Lung (tissue), 11 donors: ENCODE measurements at regions not wholly inside any gene's neighbourhood (a gene's known extent, or its start where the extent isn't known, plus 50 kb on each side); places are given as distances from the start of the nearest gene placed in this dataset.
"Not testable (repeated sequence)": the region's sequence is repeated elsewhere in the genome, so short reads cannot be mapped to it uniquely, and the experiment has no call there.

Experiments
- ATAC-seq: fragments of 200-7000 bp; cut with Tn5 transposase; one replicate; pipeline ENCODE4 v1.9.1; 2020; ENCODE audit warnings: moderate number of reproducible peaks; ENCODE audit not compliant: insufficient read depth, low FRiP score
- DNase-seq, 3 donors: peaks; one replicate each; pipeline ENCODE4 v3.0.0-alpha.2; 2013 to 2017
- H3K27ac ChIP-seq, 2 donors: one replicate each; pipeline ENCODE4 v1.5.1; 2013; ENCODE audit warnings: mild to moderate bottlenecking in 2 of 2, moderate library complexity in 2 of 2, control low read depth in 1 of 2, inconsistent platforms in 1 of 2, low read depth in 1 of 2, low read length in 1 of 2
- H3K27me3 ChIP-seq, 3 donors: one replicate each; pipeline ENCODE4 v1.5.1; 2013; ENCODE audit warnings: low read length in 2 of 3; ENCODE audit not compliant: control insufficient read depth in 3 of 3, insufficient read depth in 3 of 3
- H3K36me3 ChIP-seq, 4 donors: one replicate each; pipeline ENCODE4 v1.5.1; 2013; ENCODE audit warnings: low read length in 4 of 4, mild to moderate bottlenecking in 1 of 4, moderate library complexity in 1 of 4; ENCODE audit not compliant: control insufficient read depth in 4 of 4, insufficient read depth in 4 of 4
- H3K4me1 ChIP-seq, 5 donors: one replicate each; pipeline ENCODE4 v1.5.1; 2013; ENCODE audit warnings: low read length in 5 of 5, mild to moderate bottlenecking in 2 of 5, moderate library complexity in 1 of 5; ENCODE audit not compliant: control insufficient read depth in 5 of 5, insufficient read depth in 5 of 5
- H3K4me3 ChIP-seq: one replicate; pipeline ENCODE4 v1.5.1; 2013; ENCODE audit warnings: mild to moderate bottlenecking, control low read depth, moderate library complexity
- H3K9ac ChIP-seq, 2 donors: one replicate each; pipeline ENCODE4 v1.5.1; 2013; ENCODE audit warnings: low read length in 2 of 2, control low read depth in 1 of 2; ENCODE audit not compliant: insufficient read depth in 1 of 2
- H3K9me3 ChIP-seq, 4 donors: one replicate each; pipeline ENCODE4 v1.5.1; 2013; ENCODE audit warnings: low read length in 3 of 4, mild to moderate bottlenecking in 1 of 4, moderate library complexity in 1 of 4; ENCODE audit not compliant: control insufficient read depth in 4 of 4, insufficient read depth in 3 of 4
- CTCF ChIP-seq: IDR thresholded peaks from 2 replicates; pipeline ENCODE4 v1.5.1; 2012; ENCODE audit warnings: mild to moderate bottlenecking; ENCODE audit errors: control extremely low read depth, extremely low read depth
- WGBS, 2 donors: extraction: QIAGEN DNeasy Blood & Tissue Kit; methylation state at CpG; one replicate each; pipeline ENCODE4 v1.1.7; 2013; 5-methylcytosine and 5-hydroxymethylcytosine counted together
- donor health status: control.
- donor health status: control.
- donor health status: Bipolar disorder and iron deficiency.
- donor health status: healthy.
- donor health status: DM: yes; HTN: yes; CAD: no.

DNA sequence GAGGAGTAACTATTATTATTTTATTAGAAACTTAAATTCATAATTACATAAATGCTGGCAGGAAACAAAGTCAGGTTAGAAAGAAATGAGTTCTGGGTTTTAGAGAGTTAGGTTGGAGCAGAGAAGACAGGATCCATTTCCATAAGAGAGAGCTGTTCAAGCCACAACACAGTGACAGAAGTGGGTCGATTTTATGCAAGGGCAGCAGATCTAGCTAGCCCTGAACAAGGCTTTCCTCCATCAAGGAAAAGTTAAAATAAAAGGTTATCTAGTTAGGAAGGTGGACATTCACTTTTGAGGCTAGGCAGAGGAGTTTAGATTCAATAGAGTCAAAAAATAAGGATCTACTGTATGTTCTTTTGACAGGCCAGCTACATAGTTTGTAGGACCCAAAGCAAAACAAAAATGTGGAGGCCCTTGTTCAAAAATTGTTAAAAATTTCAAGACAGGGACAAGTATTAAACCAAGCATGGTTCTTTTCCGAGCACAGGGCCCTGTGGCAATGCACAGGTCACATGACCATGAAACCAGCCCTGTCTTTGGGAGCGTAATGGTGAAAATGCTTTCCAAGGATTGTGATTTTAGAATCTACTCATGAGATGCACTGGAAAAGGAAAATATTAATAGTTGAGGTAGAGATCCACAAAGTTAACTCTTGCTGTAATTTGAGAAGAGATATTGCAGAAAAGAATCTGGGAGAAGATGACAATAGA is 91.2 kb upstream of the CREB1 start:
- 88 to 94% methylated on average over 3 of the region's 3 CpGs for WGBS, 2 donors
- no peaks in the 10 kb centered on the region for H3K9me3 ChIP-seq
- H3K9ac ChIP-seq: no peak overlapping the region
- DNase-seq (no peak), ATAC-seq (no peak)
- H3K4me1 ChIP-seq: no peaks in the 10 kb centered on the region
- TF ChIP-seq CTCF: no peak
- H3K27me3 ChIP-seq: no peaks in the 10 kb centered on the region
- H3K4me3 ChIP-seq: no peak overlapping the region
- H3K27ac ChIP-seq: no peak overlapping the region
- H3K36me3 ChIP-seq: no peaks in the 10 kb centered on the region

DNA sequence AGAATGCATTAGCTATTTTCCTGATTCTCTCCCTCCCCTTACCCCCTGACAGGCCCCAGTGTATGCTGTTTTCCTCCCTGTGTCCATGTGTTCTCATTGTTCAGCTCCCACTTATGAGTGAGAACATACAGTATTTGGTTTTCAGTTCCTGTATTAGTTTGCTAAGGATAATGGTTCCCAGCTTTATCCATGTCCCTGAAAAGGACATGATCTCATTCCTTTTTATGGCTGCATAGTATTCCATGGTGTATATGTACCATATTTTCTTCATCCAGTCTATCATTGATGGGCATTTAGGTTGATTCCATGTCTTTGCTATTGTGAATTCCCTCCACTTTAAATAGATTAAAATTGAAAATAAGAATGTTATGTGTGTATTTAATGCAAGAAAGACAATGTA is 89.9 kb upstream of the CREB1 start:
- not testable (repeated sequence) for ATAC-seq, H3K27me3 ChIP-seq

DNA sequence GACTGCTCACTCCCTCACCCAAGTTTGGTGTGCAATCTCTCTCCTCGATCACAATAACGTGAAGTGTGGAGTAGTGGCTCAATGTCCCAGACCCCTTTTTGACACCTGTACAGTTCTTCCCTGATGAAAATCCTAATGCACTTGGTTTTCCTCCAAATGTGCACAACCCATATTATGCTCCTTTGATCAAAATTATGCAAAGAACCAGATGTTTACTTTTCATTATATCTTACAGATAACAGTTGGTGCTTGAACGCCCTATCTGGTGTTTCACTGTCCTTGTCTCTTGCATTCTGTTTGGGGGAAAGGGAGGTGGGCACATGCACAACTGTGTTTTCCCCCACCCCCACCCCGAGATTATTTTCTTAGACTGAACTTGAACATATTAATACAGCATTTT is 85.0 kb upstream of the CREB1 start:
- WGBS, 2 donors: 86 to 93% methylated on average over 4 of the region's 4 CpGs
- ATAC-seq: no peak
- no peak overlapping the region for H3K4me3 ChIP-seq
- H3K27me3 ChIP-seq: peaks cover 0 to 3% (median 0%) of the 10 kb centered on the region in 3 donors
- H3K36me3 ChIP-seq: no peaks in the 10 kb centered on the region
- no peaks in the 10 kb centered on the region for H3K9me3 ChIP-seq
- no peaks in the 10 kb centered on the region for H3K4me1 ChIP-seq
- no peak for DNase-seq
- H3K27ac ChIP-seq: no peak overlapping the region
- H3K9ac ChIP-seq: no peak overlapping the region
- TF ChIP-seq CTCF: no peak

More for the DNA sequence above, 89.9 kb upstream of the CREB1 start:
- H3K27ac ChIP-seq, H3K36me3 ChIP-seq, H3K9me3 ChIP-seq, H3K4me3 ChIP-seq, H3K4me1 ChIP-seq, DNase-seq, H3K9ac ChIP-seq: not testable (repeated sequence)

DNA sequence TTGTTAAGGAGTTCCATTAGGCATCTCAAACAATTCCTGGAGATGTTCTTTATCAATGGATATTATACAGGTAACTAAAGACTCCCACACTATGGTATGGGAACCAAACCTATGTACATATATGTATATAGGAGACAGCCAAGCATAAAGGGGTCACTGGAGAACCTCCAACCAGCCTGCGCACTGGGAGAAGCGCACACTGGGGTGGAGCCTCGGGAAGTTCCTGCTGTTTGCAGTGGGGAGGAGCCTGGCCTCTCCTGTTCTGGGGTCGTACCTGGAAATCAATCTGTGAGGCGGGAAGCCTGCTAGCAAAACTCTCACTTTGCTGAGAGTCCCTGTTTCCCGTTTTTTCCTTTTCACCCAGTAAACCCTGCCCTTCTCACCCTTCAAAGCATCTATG is 83.1 kb upstream of the CREB1 start:
- no peak overlapping the region for H3K4me3 ChIP-seq

More for the DNA sequence above, 83.1 kb upstream of the CREB1 start:
- no peak for ATAC-seq
- no peak for TF ChIP-seq CTCF
- no peaks in the 10 kb centered on the region for H3K36me3 ChIP-seq
- H3K9me3 ChIP-seq: no peaks in the 10 kb centered on the region
- no peak overlapping the region for H3K9ac ChIP-seq
- WGBS, 2 donors: 79% methylated on average over 6 of the region's 6 CpGs
- no peak for DNase-seq
- peaks cover 0 to 3% (median 0%) of the 10 kb centered on the region in 3 donors for H3K27me3 ChIP-seq
- H3K27ac ChIP-seq: no peak overlapping the region
- H3K4me1 ChIP-seq: no peaks in the 10 kb centered on the region
